GM12878 (cell line): ENCODE measurements at regions not wholly inside any gene's neighbourhood (a gene's known extent, or its start where the extent isn't known, plus 50 kb on each side); places are given as distances from the start of the nearest gene placed in this dataset.

Experiments used
- ATAC-seq: fragments of 200-7000 bp; cut with Tn5 transposase; 3 replicates; pipeline ENCODE4 v1.9.1; 2020; ENCODE audit warnings: mild to moderate bottlenecking, moderate library complexity
- BruUV-seq: library from RNA; stranded (reverse); fragments of 400-500 nt; replicated peaks from 2 replicates; lab custom pipeline; 2021; lab: Mats Ljungman, UMichigan
- CTCF ChIA-PET: fragments of 300-600 bp; sonication (Branson Sonifier 250); formaldehyde crosslinking; extraction: SDS; loops from one replicate; lab custom pipeline; 2021; ENCODE audit warnings: inconsistent platforms; lab: Yijun Ruan, JAX
- POLR2A ChIA-PET: fragments of 350-600 bp; formaldehyde crosslinking; extraction: SDS; loops from one replicate; lab custom pipeline; 2021; ENCODE audit warnings: inconsistent platforms; lab: Charles Lee
- RAD21 ChIA-PET: fragments of 300-600 bp; sonication (Branson Sonifier 250); formaldehyde crosslinking; loops from one replicate; lab custom pipeline; 2023; ENCODE audit warnings: antibody characterized with exemption; ENCODE audit not compliant: unreplicated experiment; lab: Charles Lee
- SMC1A ChIA-PET: fragments of 300-600 bp; sonication (Branson Sonifier 250); formaldehyde crosslinking; loops from one replicate; lab custom pipeline; 2023; ENCODE audit not compliant: unreplicated experiment, uncharacterized antibody; lab: Charles Lee
- DNase-seq: peaks from one replicate; pipeline ENCODE4 v3.0.0-alpha.2; 2011; ENCODE audit warnings: low read depth, low spot score
- FAIRE-seq: peaks from 3 replicates; lab custom pipeline; 2011; peaks lifted over from hg19 to GRCh38; lab: Jason Lieb, UNC
- H2AFZ ChIP-seq: 2 replicates; pipeline ENCODE4 v1.6.0; 2011; ENCODE audit warnings: low read depth, low read length, control low read depth; ENCODE audit not compliant: control insufficient read depth
- H3K27ac ChIP-seq: 2 replicates; pipeline ENCODE4 v1.5.1; 2011; ENCODE audit warnings: control low read depth; ENCODE audit not compliant: control insufficient read depth, insufficient read depth
- H3K27me3 ChIP-seq, 2 experiments: replicated peaks in 1 of 2; 2 replicates each; pipeline versions ENCODE4 v1.6.0 to v1.6.1; 2011; ENCODE audit warnings: low read length in 1 of 2; ENCODE audit not compliant: control insufficient read depth in 2 of 2, insufficient read depth in 2 of 2
- H3K36me3 ChIP-seq, 2 experiments: 2 replicates each; pipeline ENCODE4 v1.5.1; 2011; ENCODE audit warnings: low read length in 1 of 2; ENCODE audit not compliant: control insufficient read depth in 2 of 2, insufficient read depth in 2 of 2
- H3K4me1 ChIP-seq: 2 replicates; pipeline ENCODE4 v1.6.1; 2011; ENCODE audit warnings: mild to moderate bottlenecking, low read length, moderate library complexity, mixed read lengths; ENCODE audit not compliant: control insufficient read depth, insufficient read depth
- H3K4me2 ChIP-seq: 2 replicates; pipeline ENCODE4 v1.6.0; 2011; ENCODE audit warnings: control low read depth; ENCODE audit not compliant: control insufficient read depth, insufficient read depth
- H3K4me3 ChIP-seq: fragments of 200-600 bp; sonication (generic); 2 replicates; pipeline ENCODE4 v1.5.1; 2016
- H3K79me2 ChIP-seq: 2 replicates; pipeline ENCODE4 v1.6.0; 2011; ENCODE audit warnings: low read length; ENCODE audit not compliant: control insufficient read depth, insufficient read depth
- H3K9ac ChIP-seq: 2 replicates; pipeline ENCODE4 v1.8.0; 2011; ENCODE audit warnings: low read length, control low read depth, mixed read lengths; ENCODE audit not compliant: control insufficient read depth, insufficient read depth
- H3K9me3 ChIP-seq: replicated peaks from 3 replicates; pipeline ENCODE4 v1.5.1; 2011; ENCODE audit warnings: mild to moderate bottlenecking, low read length; ENCODE audit not compliant: control insufficient read depth, insufficient read depth
- H4K20me1 ChIP-seq: 2 replicates; pipeline ENCODE4 v1.6.0; 2011; ENCODE audit not compliant: control insufficient read depth, insufficient read depth
- EP300 ChIP-seq, 2 experiments: fragments of 150-350 bp in 1 of 2; IDR thresholded peaks; 2 replicates each; pipeline ENCODE4 v1.6.1; 2011 to 2012; ENCODE audit warnings: low read depth in 2 of 2, low read length in 2 of 2, borderline replicate concordance in 1 of 2, improper control_type of control experiment in 1 of 2, inconsistent platforms in 1 of 2; ENCODE audit not compliant: control insufficient read depth in 1 of 2
- KLF5 ChIP-seq: fragments of 450-650 bp; IDR thresholded peaks from 2 replicates; pipeline ENCODE4 v1.6.1; 2014; ENCODE audit warnings: mild to moderate bottlenecking; ENCODE audit not compliant: partially characterized antibody
- NBN ChIP-seq: fragments of 450-650 bp; IDR thresholded peaks from 2 replicates; pipeline ENCODE4 v1.6.1; 2016
- YBX1 ChIP-seq: fragments of 450-650 bp; IDR thresholded peaks from 2 replicates; pipeline ENCODE4 v1.6.1; 2016; ENCODE audit warnings: antibody characterized with exemption
- WGBS: methylation state at CpG from one replicate; pipeline ENCODE4 v1.1.6; 2016; ENCODE audit warnings: low lambda C conversion rate; ENCODE audit not compliant: insufficient replicate concordance, insufficient coverage; ENCODE audit errors: missing lambda C conversion rate; 5-methylcytosine and 5-hydroxymethylcytosine counted together
- in situ Hi-C: fragments of 300-500 bp; cut with MboI; formaldehyde crosslinking; loops from 9 replicates; pipeline ENCODE4 v1.14.3; 2018; ENCODE audit warnings: mixed read lengths
- intact Hi-C: fragments of 100-400 bp; cut with micrococcal nuclease; formaldehyde crosslinking; loops from one replicate; pipeline ENCODE4 v1.14.2; 2022; ENCODE audit not compliant: unreplicated experiment
- TF ChIP-seq, protein P1 (sequence below): IDR thresholded peaks from 2 replicates; pipeline ENCODE4 v1.6.1; 2011; ENCODE audit warnings: low read depth, mild to moderate bottlenecking, low read length, moderate library complexity, borderline replicate concordance; ENCODE audit errors: extremely low read depth
- TF ChIP-seq, protein P2 (sequence below): fragments of 450-650 bp; formaldehyde crosslinking; IDR thresholded peaks from 2 replicates; pipeline ENCODE4 v1.5.0; 2022; ENCODE audit warnings: mild to moderate bottlenecking, missing genetic modification characterization

DNA sequence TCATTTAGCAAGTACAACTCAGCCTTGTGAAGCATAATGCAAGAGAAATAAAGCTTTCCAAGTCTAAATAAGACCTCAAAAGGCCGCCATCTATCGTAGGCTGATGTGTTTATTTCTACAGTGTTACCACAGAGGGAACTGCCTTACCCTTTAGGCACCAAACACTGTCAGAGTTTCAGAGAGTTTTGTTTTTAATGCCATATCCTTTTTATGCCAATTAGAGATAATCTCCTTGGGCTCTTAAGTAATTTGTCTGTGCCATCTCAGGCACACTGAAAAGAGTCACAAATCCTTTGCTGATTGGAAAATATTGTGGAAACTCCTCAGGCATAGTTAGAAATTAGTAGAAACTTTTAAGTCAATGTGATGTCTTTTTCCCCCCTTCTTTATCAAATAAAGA is 797.1 kb downstream of the SLC4A3 start:
- POLR2A ChIA-PET: no interaction called here
- H3K9me3 ChIP-seq: no peaks in the 10 kb centered on the region
- ATAC-seq: no peak
- no peak for FAIRE-seq
- no peaks in the 10 kb centered on the region for H3K79me2 ChIP-seq
- H3K27ac ChIP-seq: no peak overlapping the region
- CTCF ChIA-PET: no interaction called here
- H3K4me1 ChIP-seq: no peaks in the 10 kb centered on the region
- H2AFZ ChIP-seq: no peak overlapping the region
- in situ Hi-C loops: no loop called here
- no peaks in the 10 kb centered on the region for H3K27me3 ChIP-seq
- no peak for DNase-seq
- intact Hi-C loops: no loop called here
- SMC1A ChIA-PET: no interaction called here
- H3K9ac ChIP-seq: no peak overlapping the region
- H3K36me3 ChIP-seq: no peaks in the 10 kb centered on the region
- H3K4me3 ChIP-seq: no peak overlapping the region
- WGBS: 7% methylated on average over 2 of the region's 2 CpGs
- no peaks in the 10 kb centered on the region for H4K20me1 ChIP-seq
- TF ChIP-seq, protein P1, sequence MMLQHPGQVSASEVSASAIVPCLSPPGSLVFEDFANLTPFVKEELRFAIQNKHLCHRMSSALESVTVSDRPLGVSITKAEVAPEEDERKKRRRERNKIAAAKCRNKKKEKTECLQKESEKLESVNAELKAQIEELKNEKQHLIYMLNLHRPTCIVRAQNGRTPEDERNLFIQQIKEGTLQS: no peak
- TF ChIP-seq KLF5 (no peak), YBX1 (no peak), NBN (no peak), EP300 (IDR thresholded peaks at IDR 0.05; ENCODE audit: borderline replicate concordance in 1 of 2, control insufficient read depth in 1 of 2, low read depth in 2 of 2, low read length in 2 of 2) (no peak)
- TF ChIP-seq, protein P2, sequence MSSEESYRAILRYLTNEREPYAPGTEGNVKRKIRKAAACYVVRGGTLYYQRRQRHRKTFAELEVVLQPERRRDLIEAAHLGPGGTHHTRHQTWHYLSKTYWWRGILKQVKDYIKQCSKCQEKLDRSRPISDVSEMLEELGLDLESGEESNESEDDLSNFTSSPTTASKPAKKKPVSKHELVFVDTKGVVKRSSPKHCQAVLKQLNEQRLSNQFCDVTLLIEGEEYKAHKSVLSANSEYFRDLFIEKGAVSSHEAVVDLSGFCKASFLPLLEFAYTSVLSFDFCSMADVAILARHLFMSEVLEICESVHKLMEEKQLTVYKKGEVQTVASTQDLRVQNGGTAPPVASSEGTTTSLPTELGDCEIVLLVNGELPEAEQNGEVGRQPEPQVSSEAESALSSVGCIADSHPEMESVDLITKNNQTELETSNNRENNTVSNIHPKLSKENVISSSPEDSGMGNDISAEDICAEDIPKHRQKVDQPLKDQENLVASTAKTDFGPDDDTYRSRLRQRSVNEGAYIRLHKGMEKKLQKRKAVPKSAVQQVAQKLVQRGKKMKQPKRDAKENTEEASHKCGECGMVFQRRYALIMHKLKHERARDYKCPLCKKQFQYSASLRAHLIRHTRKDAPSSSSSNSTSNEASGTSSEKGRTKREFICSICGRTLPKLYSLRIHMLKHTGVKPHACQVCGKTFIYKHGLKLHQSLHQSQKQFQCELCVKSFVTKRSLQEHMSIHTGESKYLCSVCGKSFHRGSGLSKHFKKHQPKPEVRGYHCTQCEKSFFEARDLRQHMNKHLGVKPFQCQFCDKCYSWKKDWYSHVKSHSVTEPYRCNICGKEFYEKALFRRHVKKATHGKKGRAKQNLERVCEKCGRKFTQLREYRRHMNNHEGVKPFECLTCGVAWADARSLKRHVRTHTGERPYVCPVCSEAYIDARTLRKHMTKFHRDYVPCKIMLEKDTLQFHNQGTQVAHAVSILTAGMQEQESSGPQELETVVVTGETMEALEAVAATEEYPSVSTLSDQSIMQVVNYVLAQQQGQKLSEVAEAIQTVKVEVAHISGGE: no peak
- TF ChIP-seq, all 136 proteins: peak for 0
- BruUV-seq: no TSS peak
- RAD21 ChIA-PET: no interaction called here
- H3K4me2 ChIP-seq: no peak overlapping the region
